Left hindlimb (tissue), 1 donor: ENCODE measurements at regions not wholly inside any gene's neighbourhood (a gene's known extent, or its start where the extent isn't known, plus 50 kb on each side); places are given as distances from the start of the nearest gene placed in this dataset.
"Not testable (repeated sequence)": the region's sequence is repeated elsewhere in the genome, so short reads cannot be mapped to it uniquely, and the experiment has no call there.

Experiments used
- DNase-seq: peaks from one replicate; pipeline ENCODE4 v3.0.0-alpha.2; 2018

GRCh38 chr3:8020047-8020841, 481.4 kb upstream of the LMCD1 start:
- DNase-seq: no peak

- no peak for DNase-seq
Measured at GRCh38 chr3:8027954-8028353, 473.7 kb upstream of the LMCD1 start.

DNA sequence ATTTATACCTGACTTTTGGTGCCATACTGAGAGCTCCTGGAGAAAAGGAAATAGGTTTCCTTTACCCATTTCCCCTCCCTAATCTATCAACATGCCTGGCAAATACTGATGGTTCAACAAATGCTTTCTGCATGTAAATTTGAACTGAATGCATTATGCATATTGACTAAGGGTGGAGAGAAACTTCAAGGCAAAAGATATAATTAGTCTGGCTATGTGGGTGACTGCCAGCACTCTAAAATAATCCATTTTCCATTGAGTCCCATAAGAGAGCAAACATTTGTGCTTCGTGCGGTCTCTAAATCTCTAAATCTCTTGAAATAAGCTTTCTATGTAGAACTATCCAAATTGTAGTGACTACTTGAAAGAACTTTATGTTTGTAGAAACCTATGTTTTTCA, 451.3 kb upstream of the LMCD1 start:
- no peak for DNase-seq

DNA sequence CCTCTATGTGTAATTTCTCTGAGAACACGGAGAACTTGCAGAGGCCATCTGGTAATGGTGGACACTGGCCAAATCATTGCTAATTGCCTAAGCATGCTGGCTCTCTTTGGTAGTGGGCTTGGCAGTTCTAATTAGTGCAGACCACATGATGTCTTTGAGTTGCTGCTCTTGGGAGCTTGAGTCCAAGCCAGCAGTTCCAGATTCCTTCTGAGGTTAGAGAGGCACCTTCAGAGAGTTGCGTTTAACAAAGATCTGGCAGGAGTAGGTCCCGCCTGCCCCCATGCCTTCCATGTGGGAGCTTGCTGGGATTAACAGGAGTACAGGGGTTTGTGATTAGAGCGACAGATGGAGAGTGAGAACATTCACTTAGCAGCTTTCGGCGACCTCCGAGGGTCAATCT, 449.0 kb upstream of the LMCD1 start:
- DNase-seq: no peak

GRCh38 chr3:8068135-8068534, 433.5 kb upstream of the LMCD1 start:
- not testable (repeated sequence) for DNase-seq

- DNase-seq: no peak
Measured at GRCh38 chr3:8069471-8069870, 432.2 kb upstream of the LMCD1 start.

- DNase-seq: no peak
Measured at GRCh38 chr3:8070011-8070410, 431.6 kb upstream of the LMCD1 start.

- DNase-seq: not testable (repeated sequence)
Measured at GRCh38 chr3:8074740-8075139, 426.9 kb upstream of the LMCD1 start.

DNA sequence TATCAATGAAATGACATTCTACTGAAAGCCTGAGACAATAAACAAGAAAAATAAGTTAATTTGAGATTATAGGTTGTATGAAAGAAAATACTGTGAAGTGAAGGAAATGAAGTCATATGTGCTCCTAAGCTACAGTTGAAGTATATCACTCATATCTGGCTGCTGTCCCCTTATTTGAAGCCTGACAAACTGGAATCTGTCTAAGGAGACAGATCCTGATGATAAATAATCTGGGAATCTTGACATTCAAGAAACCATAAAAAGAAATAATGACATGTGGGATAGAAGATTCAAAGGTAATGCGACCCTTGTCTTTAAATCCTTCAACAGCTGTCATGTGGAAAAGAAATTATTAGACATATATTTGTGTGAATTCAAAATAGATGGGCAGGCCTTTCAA, 424.5 kb upstream of the LMCD1 start:
- DNase-seq: no peak

- no peak for DNase-seq
Measured at GRCh38 chr3:8080464-8080863, 421.2 kb upstream of the LMCD1 start.

GRCh38 chr3:8085498-8085897, 416.1 kb upstream of the LMCD1 start:
- no peak for DNase-seq

GRCh38 chr3:8087951-8088350, 413.7 kb upstream of the LMCD1 start:
- DNase-seq: no peak

DNA sequence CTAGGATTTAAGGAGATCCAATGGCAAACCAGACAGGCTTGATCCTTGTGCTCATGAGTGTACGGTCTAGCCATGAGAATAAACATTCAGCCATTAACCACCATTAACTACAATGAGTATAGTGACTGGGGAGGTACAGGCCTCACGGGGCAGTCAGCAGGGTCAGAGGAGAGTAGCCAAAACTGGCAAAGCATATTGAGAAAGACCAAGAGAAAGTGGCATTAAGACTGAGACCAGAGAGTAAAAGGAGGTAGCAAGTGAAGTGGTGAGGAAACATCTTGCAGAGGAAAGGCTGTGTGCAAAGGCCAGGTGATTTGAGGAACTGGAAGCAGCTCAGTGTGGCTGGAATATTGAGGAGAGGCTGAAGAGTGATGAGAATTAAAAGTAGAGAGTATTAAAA, 407.2 kb upstream of the LMCD1 start:
- DNase-seq: no peak

GRCh38 chr3:8095724-8096123, 405.9 kb upstream of the LMCD1 start:
- DNase-seq: no peak

- DNase-seq: no peak
Measured at GRCh38 chr3:8097690-8098089, 403.9 kb upstream of the LMCD1 start.

DNA sequence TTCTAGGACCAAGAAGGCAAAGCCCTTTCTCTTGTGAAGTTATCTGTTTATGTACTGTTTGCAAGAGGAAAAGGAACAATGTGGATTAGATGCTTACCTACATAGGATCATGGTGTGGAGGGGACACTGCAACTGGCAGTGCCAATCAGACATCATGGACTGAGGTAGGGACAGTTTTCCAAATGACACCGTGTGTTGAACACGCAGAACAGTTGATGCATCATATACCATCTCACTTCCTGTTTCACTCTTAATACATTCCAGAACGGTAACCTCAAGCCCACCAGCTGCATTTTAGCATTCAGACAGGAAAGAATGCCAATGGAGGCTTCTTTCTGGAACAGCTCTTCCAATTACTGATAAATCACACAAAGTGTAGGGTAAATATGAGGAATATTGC, 397.7 kb upstream of the LMCD1 start:
- no peak for DNase-seq

DNA sequence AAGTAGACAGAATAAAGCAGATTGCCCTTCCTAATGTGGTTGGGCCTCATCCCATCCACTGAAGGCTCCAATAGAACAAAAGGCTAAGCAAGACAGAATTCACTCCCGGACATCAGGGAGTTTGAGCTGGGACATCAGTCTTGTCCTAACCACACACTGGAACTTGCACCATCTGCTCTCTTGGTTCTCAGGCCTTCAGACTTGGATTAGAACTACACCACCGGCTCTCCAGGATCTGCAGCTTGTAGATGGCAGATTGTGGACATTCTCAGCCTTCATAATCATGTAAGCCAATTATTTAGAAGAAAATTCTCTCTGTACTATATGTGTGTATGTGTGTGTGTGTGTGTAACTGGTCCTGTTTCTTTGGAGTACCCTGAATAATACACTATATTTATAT, 394.7 kb upstream of the LMCD1 start:
- DNase-seq: no peak

GRCh38 chr3:8110966-8111798, 390.4 kb upstream of the LMCD1 start:
- peak; percentile 65 for DNase-seq

DNA sequence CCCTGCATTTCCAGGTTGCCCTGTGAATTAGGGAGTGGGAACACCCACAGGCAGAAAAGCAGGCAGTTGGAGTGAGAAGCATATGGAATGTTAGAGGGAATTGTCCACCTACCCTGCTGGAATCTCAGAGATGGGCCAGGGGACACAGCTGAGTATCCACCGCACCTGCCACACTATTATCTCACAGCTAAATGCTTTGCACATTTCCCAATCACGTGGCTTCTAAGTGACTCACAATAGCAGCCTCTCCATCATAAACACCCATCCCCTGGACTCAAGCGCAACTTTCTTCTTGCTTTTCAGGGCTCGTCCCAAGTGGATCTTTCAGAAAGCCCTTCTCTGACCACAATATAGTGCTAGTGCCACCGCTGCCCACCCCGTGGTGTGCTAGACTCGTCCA, 389.0 kb upstream of the LMCD1 start:
- no peak for DNase-seq

- no peak for DNase-seq
Measured at GRCh38 chr3:8113626-8114025, 388.0 kb upstream of the LMCD1 start.

- DNase-seq: no peak
Measured at GRCh38 chr3:8128686-8129085, 372.9 kb upstream of the LMCD1 start.

- DNase-seq: no peak
Measured at GRCh38 chr3:8136553-8136952, 365.1 kb upstream of the LMCD1 start.

GRCh38 chr3:8143186-8143585, 358.4 kb upstream of the LMCD1 start:
- no peak for DNase-seq

GRCh38 chr3:8145661-8146060, 356.0 kb upstream of the LMCD1 start:
- no peak for DNase-seq
